IPS-NIHi11 (cell line): ENCODE measurements at regions not wholly inside any gene's neighbourhood (a gene's known extent, or its start where the extent isn't known, plus 50 kb on each side); places are given as distances from the start of the nearest gene placed in this dataset.
"Not testable (repeated sequence)": the region's sequence is repeated elsewhere in the genome, so short reads cannot be mapped to it uniquely, and the experiment has no call there.

Experiments
- DNase-seq: peaks from one replicate; pipeline ENCODE4 v3.0.0; 2012; ENCODE audit warnings: mixed read lengths, low spot score

- no peak for DNase-seq
These were observed 65.1 kb upstream of the RASD2 start for GRCh38 chr22:35475545-35475944.

- DNase-seq, result peak; percentile 46
These were observed 64.3 kb upstream of the RASD2 start for GRCh38 chr22:35476341-35476740.

- peak; percentile 39 for DNase-seq
These were observed 62.6 kb upstream of the RASD2 start for GRCh38 chr22:35477911-35478582.

DNA sequence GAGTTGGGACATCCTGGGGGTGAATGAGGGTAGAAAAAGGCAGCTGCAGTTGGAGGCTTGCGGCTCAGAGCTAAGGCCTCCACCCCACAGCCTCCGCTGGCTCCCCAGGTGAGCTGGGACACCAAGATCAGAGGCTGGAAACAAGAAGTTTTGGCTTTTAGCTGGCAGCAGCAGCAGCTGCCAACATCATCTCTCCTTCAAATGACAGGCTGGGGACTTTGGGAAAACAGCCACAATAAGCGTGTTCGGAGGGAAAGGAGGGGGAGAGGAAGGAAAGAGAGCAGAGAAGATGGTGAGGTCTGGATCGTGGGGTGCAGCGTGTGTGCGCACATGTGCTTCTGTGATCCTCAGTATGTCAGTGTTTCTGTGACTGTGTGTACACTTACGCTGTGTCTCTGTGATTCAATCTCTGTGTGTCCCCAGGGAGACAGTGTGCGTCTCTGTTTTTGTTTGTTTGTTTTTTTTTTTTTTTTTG lies 62.0 kb upstream of the RASD2 start:
- no peak for DNase-seq

DNA sequence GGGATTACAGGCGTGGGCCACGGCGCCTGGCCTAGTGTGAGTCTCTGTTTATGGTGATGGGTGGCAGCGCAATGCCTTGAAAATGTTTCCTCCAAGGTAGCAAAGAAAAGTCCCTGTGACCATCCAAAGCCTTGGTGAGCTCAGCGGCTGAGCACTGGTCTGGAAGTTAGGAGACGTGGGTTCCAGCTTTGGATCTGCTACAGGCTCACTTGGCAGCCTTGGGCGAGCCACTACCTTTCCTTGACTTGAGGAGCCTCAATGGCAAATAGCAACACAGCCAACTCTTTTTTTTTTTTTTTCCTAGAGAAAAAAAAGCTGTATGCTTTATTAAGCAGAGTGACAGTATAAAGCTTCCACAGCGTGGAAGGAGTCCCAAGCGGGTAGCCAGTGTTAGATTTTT lies 61.3 kb upstream of the RASD2 start:
- DNase-seq, result no peak

GRCh38 chr22:35479985-35480550 lies 60.6 kb upstream of the RASD2 start:
- DNase-seq, result no peak

DNA sequence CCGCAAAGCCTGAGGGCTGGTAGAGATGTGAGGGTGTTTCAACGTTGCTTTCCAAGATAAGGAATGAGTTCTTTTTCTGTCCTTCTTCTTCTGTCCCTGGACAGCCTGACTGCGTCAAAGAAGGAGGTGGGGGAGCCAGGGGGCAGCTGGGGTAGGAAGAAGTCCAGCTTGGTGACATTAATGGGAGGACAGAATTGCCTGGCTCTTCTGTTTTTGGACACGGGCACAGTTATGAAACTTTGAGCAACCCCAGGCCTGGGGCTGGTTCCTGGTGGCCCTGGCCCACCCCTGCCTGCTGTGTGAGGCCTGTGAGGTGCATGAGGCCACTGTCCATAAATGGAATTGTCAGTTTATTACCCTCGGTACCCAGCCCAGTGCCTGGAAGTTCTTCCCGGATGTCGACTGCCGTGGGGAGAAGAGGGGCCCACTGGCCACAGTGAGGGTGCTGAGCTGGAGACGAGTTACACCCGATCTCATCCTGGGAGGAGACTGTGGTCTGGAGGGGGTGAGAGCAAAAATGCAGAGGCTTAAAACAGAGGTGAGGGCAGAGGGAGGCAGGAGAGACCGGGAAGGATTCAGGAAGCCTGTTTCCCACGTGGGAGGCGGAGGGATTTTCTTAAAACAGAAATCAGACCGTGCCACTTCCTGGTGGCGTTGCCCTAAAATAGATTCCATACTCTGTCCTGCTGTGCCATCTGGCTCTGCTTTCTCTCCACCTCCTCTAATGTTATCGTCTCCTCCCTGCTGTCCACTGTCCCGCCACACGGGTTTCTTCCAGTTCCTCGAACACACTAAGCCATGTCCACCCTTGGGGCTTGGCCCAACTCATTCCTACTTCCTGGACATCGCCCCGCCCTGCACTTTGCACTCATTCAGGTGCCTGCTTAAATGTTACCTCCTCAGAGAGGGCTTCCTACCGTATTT lies 59.7 kb upstream of the RASD2 start:
- DNase-seq, result no peak

- no peak for DNase-seq
These were observed 58.3 kb upstream of the RASD2 start for GRCh38 chr22:35482311-35482710.

- DNase-seq, result no peak
These were observed 57.7 kb upstream of the RASD2 start for GRCh38 chr22:35482974-35483373.

DNA sequence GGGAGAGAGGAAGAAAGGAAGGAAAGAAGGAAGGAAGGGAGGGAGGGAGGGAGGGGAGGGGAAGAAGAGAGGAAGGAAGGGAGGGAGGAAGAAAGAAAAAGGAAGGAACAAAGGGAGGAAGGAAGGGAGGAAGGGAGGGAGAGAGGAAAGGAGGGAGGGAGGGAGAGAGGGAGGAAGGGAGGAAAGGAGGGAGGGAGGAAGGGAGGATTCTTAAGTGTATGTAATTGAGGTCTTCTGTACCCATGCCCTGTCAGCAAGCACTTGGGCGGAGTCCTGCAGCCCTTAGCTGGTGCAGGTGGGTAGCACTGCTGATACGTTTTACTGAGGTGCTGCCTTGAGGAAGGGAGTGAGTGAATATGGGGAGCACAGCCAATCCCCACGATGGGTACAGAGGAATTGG lies 56.9 kb upstream of the RASD2 start:
- no peak for DNase-seq

DNA sequence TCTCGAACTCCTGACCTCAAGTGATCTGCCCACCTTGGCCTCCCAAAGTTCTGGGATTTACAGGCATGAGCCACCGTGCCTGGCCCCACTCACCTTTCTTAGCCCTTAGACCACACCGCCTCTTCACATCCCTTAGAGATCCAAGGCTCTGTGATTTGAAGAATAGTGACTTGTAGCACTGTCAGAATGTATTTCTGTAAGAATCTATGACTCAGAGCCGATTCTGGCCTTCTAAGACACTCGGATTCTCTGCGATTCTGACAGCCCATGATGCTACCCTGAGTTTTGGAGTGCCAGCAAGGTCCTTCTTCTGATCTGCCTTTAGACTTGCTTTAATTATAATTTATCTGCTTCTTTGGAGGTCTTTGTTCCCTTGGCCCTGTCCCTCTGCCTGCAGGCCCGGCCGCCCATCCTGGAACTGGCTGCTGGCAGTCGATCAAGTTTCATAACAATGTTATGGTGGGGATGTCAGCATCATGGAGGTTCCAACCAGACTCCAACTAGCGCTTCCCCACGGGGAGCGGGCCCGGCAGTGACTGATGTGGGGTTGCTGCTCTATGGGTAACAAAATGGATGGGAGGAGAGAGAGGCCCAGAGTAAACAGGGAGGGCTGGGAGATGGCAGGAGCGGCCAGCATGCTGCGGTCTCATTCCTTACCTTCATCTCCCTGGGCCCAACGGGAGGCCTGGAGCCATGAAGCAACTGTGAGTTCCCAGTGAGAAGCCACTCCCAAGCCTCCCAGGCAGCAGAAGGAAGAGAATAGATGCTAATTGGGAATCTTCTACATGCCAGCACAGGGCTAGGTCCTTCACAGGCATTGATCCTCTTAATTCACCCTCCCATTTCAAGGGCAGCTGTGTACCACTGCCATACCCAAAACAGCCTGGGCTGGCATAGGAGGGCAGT lies 55.7 kb upstream of the RASD2 start:
- DNase-seq, result no peak

- no peak for DNase-seq
These were observed 54.5 kb upstream of the RASD2 start for GRCh38 chr22:35486116-35486631.

DNA sequence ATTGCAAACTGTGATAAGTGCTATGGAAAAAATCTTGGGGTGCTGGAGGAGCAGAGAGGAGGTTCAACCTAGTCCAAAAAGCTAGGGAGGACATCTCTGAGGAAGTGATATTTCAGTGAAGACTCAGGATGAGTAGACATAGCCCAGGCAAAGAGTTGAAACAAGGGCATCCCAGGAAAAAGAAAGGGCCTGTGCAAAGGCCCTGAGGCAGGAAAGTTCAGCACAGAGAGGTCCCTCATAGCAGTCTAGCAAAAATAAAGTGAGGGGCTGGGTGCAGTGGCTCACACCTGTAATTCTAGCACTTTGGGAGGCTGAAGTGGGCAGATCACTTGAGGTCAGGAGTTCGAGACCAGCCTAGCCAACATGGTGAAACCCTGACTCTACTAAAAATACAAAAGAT lies 53.0 kb upstream of the RASD2 start:
- DNase-seq, result not testable (repeated sequence)

DNA sequence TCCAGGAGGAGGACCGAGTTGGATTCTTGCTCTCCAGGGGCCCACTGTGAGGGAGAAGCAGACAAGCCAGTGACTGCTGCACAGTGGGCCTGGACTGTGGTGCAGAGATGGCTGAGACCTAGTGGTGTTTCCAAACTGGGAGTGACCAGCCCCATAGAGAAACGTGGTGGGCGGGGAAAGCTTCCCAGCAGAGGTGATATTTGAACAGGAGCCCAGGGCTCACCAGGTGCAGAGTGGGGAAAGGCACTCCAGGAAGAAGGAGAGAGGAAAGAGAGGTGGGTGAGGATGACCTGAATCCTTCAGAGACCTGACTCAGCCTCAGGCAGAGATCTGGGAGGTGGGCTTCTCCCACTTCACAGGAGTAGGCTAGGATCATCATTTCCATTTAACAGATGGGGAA lies 52.1 kb upstream of the RASD2 start:
- DNase-seq, result no peak

- DNase-seq, result no peak
These were observed 51.4 kb upstream of the RASD2 start for GRCh38 chr22:35489239-35489638.
